ENCODE measurements at regions not wholly inside any gene's neighbourhood (a gene's known extent, or its start where the extent isn't known, plus 50 kb on each side); places are given as distances from the start of the nearest gene placed in this dataset.

- TF ChIP-seq MAX (IDR thresholded peaks at IDR 0.05; ENCODE audit: low read depth) (no peak), RXRA (IDR thresholded peaks at IDR 0.05; ENCODE audit: borderline replicate concordance, low read depth) (no peak), IRF3 (IDR thresholded peaks at IDR 0.05; ENCODE audit: low read depth, low read length) (no peak), EP300 (IDR thresholded peaks at IDR 0.05; ENCODE audit: borderline replicate concordance in 1 of 2, low read depth in 1 of 2, low read length in 1 of 2) (no peak)
These were observed 117.3 kb upstream of the ARID2 start (continued) for GRCh38 chr12:45612044-45612794.

GRCh38 chr12:45613296-45613695, 116.2 kb upstream of the ARID2 start:
- Histone ChIP-seq H3K9me3 (no peaks in the 10 kb centered on the region), H3K27me3 (ENCODE audit: insufficient read depth) (no peaks in the 10 kb centered on the region), H3K4me3 (ENCODE audit: low read depth in 2 of 2, low read length in 1 of 2) (no peak overlapping the region), H3K9ac (no peak overlapping the region), H3K4me1 (ENCODE audit: control insufficient read depth in 1 of 2, insufficient read depth in 2 of 2, low read depth in 1 of 2, low read length in 1 of 2) (peaks cover 2 to 18% of the 10 kb centered on the region in 2 experiments; a peak in 3 of 4 replicates), H3K27ac (ENCODE audit: low read depth in 2 of 2, low read length in 1 of 2) (peak overlapping the region in 1 of 2 experiments; percentile 3; a peak in 1 of 4 replicates), H3K4me2 (no peak overlapping the region), H3F3A (replicated peaks; ENCODE audit: insufficient read depth) (peaks cover 12% of the 10 kb centered on the region), H3K79me2 (ENCODE audit: insufficient read depth) (no peaks in the 10 kb centered on the region), H3K36me3 (replicated peaks in 1 of 2; ENCODE audit: control insufficient read depth in 1 of 2, insufficient read depth in 2 of 2, low read length in 1 of 2) (no peaks in the 10 kb centered on the region), H4K20me1 (ENCODE audit: insufficient read depth) (no peaks in the 10 kb centered on the region), H2AFZ (ENCODE audit: low read depth) (no peak overlapping the region; the same call in 1 of the 2 replicates), H3K9me2 (no peaks in the 10 kb centered on the region)
- no peak for DNase-seq
- CTCF ChIA-PET, result no interaction called here
- TF ChIP-seq EZH2phosphoT487 (IDR thresholded peaks at IDR 0.05; ENCODE audit: borderline replicate concordance, low read depth), result no peak
- peak; percentile 13; the same call in 1 of the 2 replicates for TF ChIP-seq FOSL2 (IDR thresholded peaks at IDR 0.05; ENCODE audit: borderline replicate concordance, low read depth)
- no peak for TF ChIP-seq ZBTB33 (IDR thresholded peaks at IDR 0.05; ENCODE audit: borderline replicate concordance, low read depth)
- POLR2A ChIA-PET, result no interaction called here
- WGBS (ENCODE audit: low lambda C conversion rate), result 61% methylated on average over 3 of the region's 3 CpGs

GRCh38 chr12:45613855-45614254, 115.7 kb upstream of the ARID2 start:
- Histone ChIP-seq H3F3A (replicated peaks; ENCODE audit: insufficient read depth) (peaks cover 12% of the 10 kb centered on the region), H3K4me1 (ENCODE audit: control insufficient read depth in 1 of 2, insufficient read depth in 2 of 2, low read depth in 1 of 2, low read length in 1 of 2) (peaks cover 2 to 18% of the 10 kb centered on the region in 2 experiments; a peak in 3 of 4 replicates), H4K20me1 (ENCODE audit: insufficient read depth) (no peaks in the 10 kb centered on the region), H3K9me3 (no peaks in the 10 kb centered on the region), H3K4me3 (ENCODE audit: low read depth in 2 of 2, low read length in 1 of 2) (no peak overlapping the region), H3K9me2 (no peaks in the 10 kb centered on the region), H3K27ac (ENCODE audit: low read depth in 2 of 2, low read length in 1 of 2) (peak overlapping the region in 1 of 2 experiments; percentile 3; a peak in 1 of 4 replicates), H3K36me3 (replicated peaks in 1 of 2; ENCODE audit: control insufficient read depth in 1 of 2, insufficient read depth in 2 of 2, low read length in 1 of 2) (no peaks in the 10 kb centered on the region), H3K4me2 (no peak overlapping the region), H2AFZ (ENCODE audit: low read depth) (no peak overlapping the region), H3K79me2 (ENCODE audit: insufficient read depth) (no peaks in the 10 kb centered on the region), H3K27me3 (ENCODE audit: insufficient read depth) (no peaks in the 10 kb centered on the region), H3K9ac (no peak overlapping the region)
- POLR2A ChIA-PET, result no interaction called here
- CTCF ChIA-PET, result no interaction called here
- no peak for DNase-seq
- WGBS (ENCODE audit: low lambda C conversion rate), result 88% methylated on average over 2 of the region's 2 CpGs
- TF ChIP-seq JUND (IDR thresholded peaks at IDR 0.05), result no peak
- TF ChIP-seq ELF1 (IDR thresholded peaks at IDR 0.05), result no peak
- no peak for TF ChIP-seq EZH2phosphoT487 (IDR thresholded peaks at IDR 0.05; ENCODE audit: borderline replicate concordance, low read depth)
- no peak for TF ChIP-seq CTCF (IDR thresholded peaks at IDR 0.05)
- TF ChIP-seq FOXJ3 (CRISPR knock-in tag; IDR thresholded peaks at IDR 0.05), result no peak
- TF ChIP-seq PBX3 (IDR thresholded peaks at IDR 0.05), result no peak
- TF ChIP-seq YY1 (IDR thresholded peaks at IDR 0.05; ENCODE audit: low read depth), result no peak
- TF ChIP-seq RFX5 (IDR thresholded peaks at IDR 0.05; ENCODE audit: low read length), result no peak
- no peak for TF ChIP-seq FOXM1 (IDR thresholded peaks at IDR 0.05; ENCODE audit: low read depth)
- no peak for TF ChIP-seq EP300 (IDR thresholded peaks at IDR 0.05; ENCODE audit: borderline replicate concordance in 1 of 2, low read depth in 1 of 2, low read length in 1 of 2)
- no peak for TF ChIP-seq TAF1 (IDR thresholded peaks at IDR 0.05; ENCODE audit: borderline replicate concordance, low read depth, low read length)

All from SK-N-SH (cell line).